Thoracic aorta (tissue), 2 donors: ENCODE measurements at regions not wholly inside any gene's neighbourhood (a gene's known extent, or its start where the extent isn't known, plus 50 kb on each side); places are given as distances from the start of the nearest gene placed in this dataset.

Experiments
- ATAC-seq: fragments of 150-250 bp; one replicate; pipeline ENCODE4 v1.8.0; 2017; ENCODE audit warnings: low read depth; ENCODE audit not compliant: insufficient number of reproducible peaks, low FRiP score
- DNase-seq: peaks from one replicate; pipeline ENCODE4 v3.0.0-alpha.2; 2020; ENCODE audit warnings: low spot score
- H3K27ac ChIP-seq, 2 donors: fragments of 200-600 bp; sonication (generic); 1 replicate in 1 of 2; 2 replicates in 1 of 2; pipeline ENCODE4 v1.5.1; 2016; ENCODE audit warnings: mild to moderate bottlenecking in 2 of 2, moderate library complexity in 2 of 2
- H3K27me3 ChIP-seq: fragments of 200-600 bp; sonication (generic); replicated peaks from 2 replicates; pipeline ENCODE4 v1.6.0; 2016; ENCODE audit warnings: mild to moderate bottlenecking; ENCODE audit not compliant: insufficient read depth
- H3K36me3 ChIP-seq: fragments of 200-600 bp; sonication (generic); one replicate; pipeline ENCODE4 v1.5.1; 2016
- H3K4me1 ChIP-seq, 2 donors: fragments of 200-600 bp; sonication (generic); 1 replicate in 1 of 2; 2 replicates in 1 of 2; pipeline versions ENCODE4 v1.5.1 to v1.6.0; 2016; ENCODE audit warnings: low read depth in 2 of 2, mild to moderate bottlenecking in 1 of 2; ENCODE audit not compliant: control insufficient read depth in 1 of 2
- H3K4me3 ChIP-seq: fragments of 200-600 bp; sonication (generic); 2 replicates; pipeline ENCODE4 v1.5.1; 2016; ENCODE audit warnings: mild to moderate bottlenecking
- H3K9me3 ChIP-seq: fragments of 200-600 bp; sonication (generic); 2 replicates; pipeline ENCODE4 v1.5.1; 2016
- CTCF ChIP-seq: fragments of 200-600 bp; sonication (generic); IDR thresholded peaks from one replicate; pipeline ENCODE4 v1.5.1; 2019; ENCODE audit warnings: antibody characterized with exemption

- H3K36me3 ChIP-seq: no peaks in the 10 kb centered on the region
- no peak for TF ChIP-seq CTCF
Observed at GRCh38 chr1:54497338-54497737, 50.7 kb upstream of the ACOT11 start.

GRCh38 chr1:54495954-54496353, 52.1 kb upstream of the ACOT11 start:
- DNase-seq (no peak), ATAC-seq (no peak)
- Histone ChIP-seq H3K4me3 (no peak overlapping the region), H3K27ac (no peak overlapping the region), H3K9me3 (peaks cover 4% of the 10 kb centered on the region), H3K36me3 (no peaks in the 10 kb centered on the region), H3K27me3 (no peaks in the 10 kb centered on the region), H3K4me1 (peaks cover 3 to 14% of the 10 kb centered on the region in 2 donors)
- TF ChIP-seq CTCF: no peak

More at GRCh38 chr1:54497338-54497737, 50.7 kb upstream of the ACOT11 start:
- Histone ChIP-seq H3K4me1 (peaks cover 3 to 13% of the 10 kb centered on the region in 2 donors), H3K9me3 (peaks cover 4% of the 10 kb centered on the region), H3K4me3 (no peak overlapping the region), H3K27me3 (no peaks in the 10 kb centered on the region), H3K27ac (no peak overlapping the region)
- ATAC-seq (no peak), DNase-seq (no peak)

- Histone ChIP-seq H3K4me3 (no peak overlapping the region), H3K27me3 (no peaks in the 10 kb centered on the region), H3K9me3 (peaks cover 4% of the 10 kb centered on the region), H3K4me1 (peaks cover 3 to 15% of the 10 kb centered on the region in 2 donors), H3K36me3 (no peaks in the 10 kb centered on the region), H3K27ac (no peak overlapping the region)
- DNase-seq (no peak), ATAC-seq (no peak)
- TF ChIP-seq CTCF: no peak
Observed at GRCh38 chr1:54493608-54494007, 54.4 kb upstream of the ACOT11 start.

GRCh38 chr1:54490361-54491248, 57.4 kb upstream of the ACOT11 start:
- Histone ChIP-seq H3K4me3 (peak overlapping the region; percentile 12), H3K27ac (no peak overlapping the region), H3K4me1 (peaks cover 13 to 28% of the 10 kb centered on the region in 2 donors), H3K9me3 (no peaks in the 10 kb centered on the region), H3K27me3 (no peaks in the 10 kb centered on the region), H3K36me3 (no peaks in the 10 kb centered on the region)
- no peak for DNase-seq
- TF ChIP-seq CTCF: no peak
- ATAC-seq: no peak

GRCh38 chr1:54489627-54490250, 58.3 kb upstream of the ACOT11 start:
- peak; percentile 36 for TF ChIP-seq CTCF
- Histone ChIP-seq H3K9me3 (no peaks in the 10 kb centered on the region), H3K27me3 (no peaks in the 10 kb centered on the region), H3K27ac (peak overlapping the region; percentile 98 to 99), H3K4me1 (peaks cover 13 to 28% of the 10 kb centered on the region in 2 donors), H3K4me3 (peak overlapping the region; percentile 93), H3K36me3 (no peaks in the 10 kb centered on the region)
- DNase-seq (no peak), ATAC-seq (no peak)
